HCT116 (cell line): ENCODE measurements at regions not wholly inside any gene's neighbourhood (a gene's known extent, or its start where the extent isn't known, plus 50 kb on each side); places are given as distances from the start of the nearest gene placed in this dataset.

Experiments
- ATAC-seq: fragments of 200-7000 bp; cut with Tn5 transposase; 2 replicates; pipeline ENCODE4 v1.9.1; 2020; ENCODE audit warnings: mild to moderate bottlenecking, moderate library complexity
- BruUV-seq: library from RNA; stranded (reverse); fragments of 400-500 nt; replicated peaks from 2 replicates; lab custom pipeline; 2021; lab: Mats Ljungman, UMichigan
- CTCF ChIA-PET: fragments of 300-600 bp; sonication (Branson Sonifier 250); formaldehyde crosslinking; loops from one replicate; lab custom pipeline; 2021; ENCODE audit warnings: antibody characterized with exemption; lab: Charles Lee
- POLR2A ChIA-PET: fragments of 300-600, 350-600 bp; sonication (Branson Sonifier 250); formaldehyde crosslinking; loops from one replicate; lab custom pipeline; 2021; ENCODE audit warnings: antibody characterized with exemption; lab: Charles Lee
- RAD21 ChIA-PET, 2 experiments: fragments of 300-600 bp; sonication (Branson Sonifier 250); formaldehyde crosslinking; loops; one replicate each; lab custom pipeline; 2023; ENCODE audit warnings: low total read pairs in 2 of 2; ENCODE audit not compliant: uncharacterized antibody in 2 of 2, unreplicated experiment in 2 of 2, low non-redundant PET in 1 of 2; lab: Charles Lee
- DNase-seq: peaks from one replicate; pipeline ENCODE4 v3.0.0-alpha.2; 2010; ENCODE audit warnings: low read depth, low spot score
- H2AFZ ChIP-seq: fragments of 200-600 bp; shearing (Covaris generic), sonication (generic); 2 replicates; pipeline ENCODE4 v1.6.1; 2017; ENCODE audit warnings: low read depth, mixed run types, mixed read lengths, antibody characterized with exemption, low read length; ENCODE audit not compliant: poor library complexity, severe bottlenecking
- H3K27ac ChIP-seq: 2 replicates; pipeline ENCODE4 v1.5.1; 2012; ENCODE audit warnings: low read depth, low read length
- H3K27me3 ChIP-seq: fragments of 200-600 bp; sonication (generic); 2 replicates; pipeline ENCODE4 v1.6.1; 2016; ENCODE audit warnings: mixed run types, low read length, mixed read lengths; ENCODE audit not compliant: insufficient read depth
- H3K36me3 ChIP-seq, 2 experiments: fragments of 200-500 bp in 1 of 2; fragments of 200-600 bp in 1 of 2; sonication (Bioruptor generic) in 1 of 2; sonication (generic) in 1 of 2; 2 replicates each; pipeline versions ENCODE4 v1.5.1 to v1.6.1; 2014 to 2016; ENCODE audit warnings: low read length in 2 of 2, inconsistent platforms in 1 of 2, mixed read lengths in 1 of 2, mixed run types in 1 of 2; ENCODE audit not compliant: insufficient read depth in 2 of 2, control insufficient read depth in 1 of 2
- H3K4me1 ChIP-seq, 2 experiments: fragments of 200-600 bp in 1 of 2; sonication (generic) in 1 of 2; 2 replicates each; pipeline versions ENCODE4 v1.5.1 to v1.6.1; 2012 to 2017; ENCODE audit warnings: low read length in 2 of 2, inconsistent platforms in 1 of 2, mild to moderate bottlenecking in 1 of 2, mixed read lengths in 1 of 2, mixed run types in 1 of 2, moderate library complexity in 1 of 2; ENCODE audit not compliant: insufficient read depth in 2 of 2, control insufficient read depth in 1 of 2
- H3K4me2 ChIP-seq: fragments of 200-600 bp; sonication (generic); 2 replicates; pipeline ENCODE4 v1.6.1; 2017; ENCODE audit warnings: mixed run types, low read length, mixed read lengths
- H3K4me3 ChIP-seq, 2 experiments: fragments of 200-600 bp in 1 of 2; sonication (generic) in 1 of 2; replicated peaks in 1 of 2; 2 replicates each; pipeline ENCODE4 v1.5.1; 2011 to 2016; ENCODE audit warnings: low read length in 2 of 2, control low read depth in 1 of 2, low read depth in 1 of 2, mild to moderate bottlenecking in 1 of 2, mixed read lengths in 1 of 2, mixed run types in 1 of 2
- H3K79me2 ChIP-seq: fragments of 200-600 bp; sonication (generic); 2 replicates; pipeline ENCODE4 v1.6.1; 2017; ENCODE audit warnings: mild to moderate bottlenecking, mixed run types, low read length, moderate library complexity, mixed read lengths; ENCODE audit not compliant: insufficient read depth
- H3K9ac ChIP-seq: fragments of 200-600 bp; sonication (generic); 2 replicates; pipeline ENCODE4 v1.6.1; 2016; ENCODE audit warnings: low read length, mixed read lengths
- H3K9me2 ChIP-seq: fragments of 200-600 bp; sonication (generic), shearing (Covaris generic); 2 replicates; pipeline ENCODE4 v1.6.1; 2017; ENCODE audit warnings: mixed run types, mild to moderate bottlenecking, moderate library complexity; ENCODE audit not compliant: insufficient read depth
- H3K9me3 ChIP-seq, 2 experiments: fragments of 200-500 bp in 1 of 2; fragments of 200-600 bp in 1 of 2; sonication (Bioruptor generic) in 1 of 2; sonication (generic) in 1 of 2; 2 replicates each; pipeline ENCODE4 v1.6.1; 2014 to 2017; ENCODE audit warnings: low read length in 2 of 2, mixed read lengths in 2 of 2, inconsistent platforms in 1 of 2, low read depth in 1 of 2, mild to moderate bottlenecking in 1 of 2, mixed run types in 1 of 2, moderate library complexity in 1 of 2; ENCODE audit not compliant: control insufficient read depth in 1 of 2, insufficient read depth in 1 of 2
- H4K20me1 ChIP-seq: fragments of 200-600 bp; sonication (generic), shearing (Covaris generic); 2 replicates; pipeline ENCODE4 v1.6.1; 2017; ENCODE audit warnings: mixed run types, mild to moderate bottlenecking, moderate library complexity; ENCODE audit not compliant: insufficient read depth
- CEBPB ChIP-seq: IDR thresholded peaks from 2 replicates; pipeline ENCODE4 v1.6.1; 2012; ENCODE audit warnings: low read depth
- ELF1 ChIP-seq: IDR thresholded peaks from 2 replicates; pipeline ENCODE4 v1.6.1; 2012; ENCODE audit warnings: low read depth, borderline replicate concordance
- JUND ChIP-seq: IDR thresholded peaks from 2 replicates; pipeline ENCODE4 v1.6.1; 2012
- POLR2A ChIP-seq: IDR thresholded peaks from 2 replicates; pipeline ENCODE4 v1.7.0; 2011; ENCODE audit warnings: borderline replicate concordance; ENCODE audit not compliant: insufficient read depth, insufficient read length; ENCODE audit errors: extremely low read depth
- SIN3A ChIP-seq: IDR thresholded peaks from 2 replicates; pipeline ENCODE4 v1.6.1; 2012; ENCODE audit warnings: low read depth
- TCF7L2 ChIP-seq: IDR thresholded peaks from 2 replicates; pipeline ENCODE4 v1.7.0; 2011; ENCODE audit warnings: borderline replicate concordance, inconsistent platforms; ENCODE audit not compliant: insufficient read depth, insufficient read length; ENCODE audit errors: extremely low read depth
- ZFX ChIP-seq: fragments of 450-650 bp; IDR thresholded peaks from 2 replicates; pipeline ENCODE4 v1.6.1; 2017
- intact Hi-C: fragments of 100-400 bp; cut with micrococcal nuclease; formaldehyde crosslinking; loops from 2 replicates; pipeline ENCODE4 v1.10.0; 2022
- TF ChIP-seq, protein P1 (sequence below): IDR thresholded peaks from 2 replicates; pipeline ENCODE4 v1.6.1; 2011; ENCODE audit warnings: mild to moderate bottlenecking, low read length, moderate library complexity; ENCODE audit not compliant: insufficient replicate concordance; ENCODE audit errors: extremely low read depth

DNA sequence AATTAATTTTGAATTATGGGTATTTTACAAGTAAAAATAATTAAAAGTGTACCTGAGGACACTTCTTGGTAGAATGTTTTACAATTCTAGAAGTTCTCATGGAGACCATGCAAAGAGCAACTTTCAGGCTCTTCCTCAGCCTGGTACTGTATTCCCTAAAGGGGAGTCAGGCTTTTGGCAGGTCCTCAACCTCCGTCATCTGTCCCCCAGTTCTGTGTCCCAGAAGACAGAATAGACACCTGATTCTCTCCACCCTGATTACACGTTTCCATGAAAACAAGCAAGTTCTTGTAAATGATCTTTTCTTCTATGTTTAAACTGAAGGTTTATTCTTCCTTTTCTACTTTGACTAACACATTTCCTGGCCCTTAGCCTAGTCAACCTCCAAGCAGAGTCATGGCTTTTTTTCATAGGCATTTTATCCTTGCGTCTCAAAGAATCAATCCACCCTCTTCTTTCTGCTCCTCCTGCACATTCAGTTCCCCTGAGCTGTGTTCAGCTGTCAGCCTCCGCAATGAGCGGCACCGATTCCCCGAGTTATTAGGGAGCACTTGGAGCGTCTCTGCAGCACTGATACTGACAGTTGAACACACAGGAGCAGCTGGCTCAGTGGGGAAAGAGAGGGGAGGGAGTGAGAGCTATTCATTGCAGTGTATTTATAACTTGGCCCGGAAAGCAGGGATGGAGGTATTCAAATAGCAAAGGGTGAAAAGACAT lies 1082.4 kb upstream of the MAP3K7 start:
- no TSS peak for BruUV-seq
- Histone ChIP-seq H3K27me3 (no peaks in the 10 kb centered on the region), H3K27ac (no peak overlapping the region), H3K9ac (no peak overlapping the region), H3K9me2 (no peaks in the 10 kb centered on the region), H3K79me2 (no peaks in the 10 kb centered on the region), H2AFZ (no peak overlapping the region), H3K4me1 (no peaks in the 10 kb centered on the region), H4K20me1 (no peaks in the 10 kb centered on the region), H3K4me2 (no peak overlapping the region), H3K4me3 (no peak overlapping the region), H3K9me3 (peaks cover 0 to 12% of the 10 kb centered on the region in 2 experiments; a peak in 2 of 4 replicates), H3K36me3 (no peaks in the 10 kb centered on the region)
- ATAC-seq (no peak), DNase-seq (no peak)
- ChIA-PET CTCF (no interaction called here), RAD21 (no interaction called here), POLR2A (no interaction called here)
- no peak for TF ChIP-seq POLR2A
- no peak for TF ChIP-seq CEBPB
- no peak for TF ChIP-seq ELF1
- intact Hi-C loops: no loop called here

DNA sequence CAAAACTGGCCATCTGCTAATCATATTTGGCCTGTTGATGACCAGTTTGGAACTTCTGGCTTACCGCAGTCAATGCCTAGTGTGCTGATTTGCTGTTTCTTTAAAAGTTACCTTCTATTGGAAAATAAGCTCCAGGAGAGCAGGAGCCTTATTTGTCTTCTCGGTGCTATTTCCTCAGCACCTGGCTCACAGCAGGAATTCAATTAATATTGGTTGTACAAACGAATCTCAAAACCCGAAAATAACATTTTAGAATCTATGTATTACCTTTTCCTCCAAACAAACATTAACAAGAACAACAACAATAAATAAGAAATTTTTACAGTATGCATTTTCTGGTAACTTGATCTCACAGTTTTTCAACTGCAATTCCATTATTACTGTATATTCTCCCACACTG lies 1080.7 kb upstream of the MAP3K7 start:
- no peaks in the 10 kb centered on the region for H3K9me2 ChIP-seq
- TF ChIP-seq ZFX: no peak
- no peak for TF ChIP-seq CEBPB
- no peak for TF ChIP-seq JUND
- no peak for TF ChIP-seq TCF7L2
- no peak for TF ChIP-seq SIN3A
- TF ChIP-seq POLR2A: no peak
- TF ChIP-seq, protein P1, sequence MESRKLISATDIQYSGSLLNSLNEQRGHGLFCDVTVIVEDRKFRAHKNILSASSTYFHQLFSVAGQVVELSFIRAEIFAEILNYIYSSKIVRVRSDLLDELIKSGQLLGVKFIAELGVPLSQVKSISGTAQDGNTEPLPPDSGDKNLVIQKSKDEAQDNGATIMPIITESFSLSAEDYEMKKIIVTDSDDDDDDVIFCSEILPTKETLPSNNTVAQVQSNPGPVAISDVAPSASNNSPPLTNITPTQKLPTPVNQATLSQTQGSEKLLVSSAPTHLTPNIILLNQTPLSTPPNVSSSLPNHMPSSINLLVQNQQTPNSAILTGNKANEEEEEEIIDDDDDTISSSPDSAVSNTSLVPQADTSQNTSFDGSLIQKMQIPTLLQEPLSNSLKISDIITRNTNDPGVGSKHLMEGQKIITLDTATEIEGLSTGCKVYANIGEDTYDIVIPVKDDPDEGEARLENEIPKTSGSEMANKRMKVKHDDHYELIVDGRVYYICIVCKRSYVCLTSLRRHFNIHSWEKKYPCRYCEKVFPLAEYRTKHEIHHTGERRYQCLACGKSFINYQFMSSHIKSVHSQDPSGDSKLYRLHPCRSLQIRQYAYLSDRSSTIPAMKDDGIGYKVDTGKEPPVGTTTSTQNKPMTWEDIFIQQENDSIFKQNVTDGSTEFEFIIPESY: no peak
- TF ChIP-seq, all 23 proteins: peak for 0
- intact Hi-C loops: no loop called here
- no peak overlapping the region for H3K4me2 ChIP-seq
- H4K20me1 ChIP-seq: no peaks in the 10 kb centered on the region
- H3K4me1 ChIP-seq: no peaks in the 10 kb centered on the region
- no peak overlapping the region for H3K27ac ChIP-seq
- no peaks in the 10 kb centered on the region for H3K79me2 ChIP-seq
- ATAC-seq: no peak
- BruUV-seq: no TSS peak
- H3K36me3 ChIP-seq: no peaks in the 10 kb centered on the region
- no peak overlapping the region for H3K9ac ChIP-seq
- POLR2A ChIA-PET: no interaction called here
- no peak overlapping the region for H2AFZ ChIP-seq
- no peak for DNase-seq
- RAD21 ChIA-PET: no interaction called here
- peaks cover 0 to 14% of the 10 kb centered on the region in 2 experiments; a peak in 2 of 4 replicates for H3K9me3 ChIP-seq
- CTCF ChIA-PET: no interaction called here
- H3K27me3 ChIP-seq: no peaks in the 10 kb centered on the region
- H3K4me3 ChIP-seq: no peak overlapping the region
